HG03378 (cell line): ENCODE measurements at regions not wholly inside any gene's neighbourhood (a gene's known extent, or its start where the extent isn't known, plus 50 kb on each side); places are given as distances from the start of the nearest gene placed in this dataset.

ENCODE experiments used
- ATAC-seq: cut with Tn5 transposase; IDR thresholded peaks from one replicate; pipeline ENCODE4 v1.9.1; 2021; ENCODE audit warnings: mild to moderate bottlenecking, moderate library complexity; ENCODE audit not compliant: unreplicated experiment

GRCh38 chr3:109532257-109533216 is 195.2 kb upstream of the DPPA4 start:
- no peak for ATAC-seq

- ATAC-seq: no peak
These were observed 208.4 kb upstream of the DPPA4 start for GRCh38 chr3:109545746-109546145.

GRCh38 chr3:109548192-109548938 is 211.0 kb upstream of the DPPA4 start:
- no peak for ATAC-seq

GRCh38 chr3:109553591-109554371 is 216.4 kb upstream of the DPPA4 start:
- ATAC-seq: no peak

- no peak for ATAC-seq
These were observed 222.0 kb upstream of the DPPA4 start for GRCh38 chr3:109559389-109559788.

- ATAC-seq: no peak
These were observed 225.8 kb upstream of the DPPA4 start for GRCh38 chr3:109563149-109563548.

GRCh38 chr3:109569135-109569846 is 231.9 kb upstream of the DPPA4 start:
- no peak for ATAC-seq

GRCh38 chr3:109570408-109570807 is 233.1 kb upstream of the DPPA4 start:
- ATAC-seq: no peak

GRCh38 chr3:109572301-109572700 is 235.0 kb upstream of the DPPA4 start:
- no peak for ATAC-seq

GRCh38 chr3:109596991-109597390 is 259.6 kb upstream of the DPPA4 start:
- ATAC-seq: no peak

GRCh38 chr3:109597444-109597843 is 260.1 kb upstream of the DPPA4 start:
- ATAC-seq: no peak

GRCh38 chr3:109607897-109608296 is 270.6 kb upstream of the DPPA4 start:
- ATAC-seq: no peak

- no peak for ATAC-seq
These were observed 271.2 kb upstream of the DPPA4 start for GRCh38 chr3:109608574-109608973.

GRCh38 chr3:109618766-109619378 is 281.5 kb upstream of the DPPA4 start:
- ATAC-seq: no peak

- ATAC-seq: no peak
These were observed 294.6 kb upstream of the DPPA4 start for GRCh38 chr3:109631897-109632296.

- no peak for ATAC-seq
These were observed 302.9 kb upstream of the DPPA4 start for GRCh38 chr3:109640146-109640652.

- ATAC-seq: no peak
These were observed 304.7 kb upstream of the DPPA4 start for GRCh38 chr3:109642025-109642424.

GRCh38 chr3:109643590-109643989 is 306.2 kb upstream of the DPPA4 start:
- ATAC-seq: no peak

- no peak for ATAC-seq
These were observed 307.0 kb upstream of the DPPA4 start for GRCh38 chr3:109644332-109644731.

GRCh38 chr3:109644746-109645145 is 307.4 kb upstream of the DPPA4 start:
- ATAC-seq: no peak
